Stimulated activated CD8-positive, alpha-beta memory T cell treated with anti-CD3 and anti-CD28 coated beads, Interleukin-4, amount 100 ng/mL, for 48 hours (primary cell): ENCODE measurements at regions not wholly inside any gene's neighbourhood (a gene's known extent, or its start where the extent isn't known, plus 50 kb on each side); places are given as distances from the start of the nearest gene placed in this dataset.

Experiments
- DNase-seq: peaks from one replicate; pipeline ENCODE4 v3.0.0-alpha.2; 2020

DNA sequence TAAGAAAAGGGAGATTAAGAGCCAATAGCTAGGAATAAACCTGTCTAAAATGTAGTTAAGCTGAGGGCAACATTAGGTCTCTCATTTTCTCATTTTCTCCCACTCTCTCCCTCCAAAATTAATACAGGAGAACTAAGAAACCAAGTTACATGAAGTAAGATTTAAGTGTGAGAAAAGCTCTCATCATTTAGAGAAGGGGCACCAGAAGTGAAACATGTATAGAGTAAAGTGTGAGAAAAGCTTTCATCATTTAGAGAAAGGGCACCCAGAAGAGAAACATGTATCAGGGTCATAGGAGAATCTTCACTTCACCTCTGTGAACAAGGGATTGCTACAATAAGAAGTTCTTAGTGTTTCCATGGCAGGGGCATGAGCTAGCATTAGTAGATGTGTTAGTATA lies 132.4 kb upstream of the CNTN1 start:
- DNase-seq: no peak

DNA sequence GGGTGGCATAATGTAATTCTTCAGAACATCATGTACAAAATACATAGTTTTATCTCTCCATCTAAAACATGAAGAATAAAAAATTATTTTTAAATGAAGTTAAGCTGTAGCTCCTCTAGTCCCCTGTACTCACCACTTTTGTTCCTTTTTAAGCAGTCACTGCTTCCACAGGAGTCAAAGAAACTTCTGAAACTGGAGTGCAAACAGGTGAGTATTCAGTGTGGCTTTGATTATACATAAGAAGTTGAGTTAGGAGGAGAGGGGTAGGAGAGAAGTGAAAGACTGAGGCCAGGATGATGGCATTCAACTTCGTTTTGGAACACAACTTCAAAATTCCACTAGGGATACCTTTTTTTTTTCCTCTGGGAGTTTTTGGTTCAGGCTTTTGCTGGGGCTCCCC lies 131.4 kb upstream of the CNTN1 start:
- DNase-seq: no peak

DNA sequence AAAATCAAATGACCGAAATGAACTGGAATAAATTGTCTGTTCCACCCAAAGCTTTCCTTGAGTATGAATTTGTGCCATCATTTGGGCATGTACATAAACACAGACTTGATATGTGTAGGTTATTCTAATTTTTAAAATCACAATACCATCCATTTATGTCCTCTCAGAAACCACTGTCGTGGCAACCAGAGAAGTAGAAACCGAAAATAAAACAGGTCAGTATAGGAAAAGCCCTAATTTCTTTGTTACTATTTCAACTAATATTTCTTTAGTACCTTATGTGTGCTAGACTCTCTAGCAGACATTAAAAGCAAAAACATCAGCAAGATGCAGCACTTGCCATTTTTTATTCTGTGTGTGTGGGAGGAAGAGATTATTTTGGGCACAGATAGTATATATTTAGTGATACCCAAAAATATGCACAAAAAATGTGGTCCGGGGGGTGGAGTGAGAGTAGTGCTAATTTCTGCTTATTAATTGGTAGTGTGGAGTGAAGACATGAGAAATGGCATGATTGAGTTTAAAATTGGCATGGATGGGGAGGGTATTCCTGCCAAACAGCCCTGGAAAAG lies 130.8 kb upstream of the CNTN1 start:
- no peak for DNase-seq

DNA sequence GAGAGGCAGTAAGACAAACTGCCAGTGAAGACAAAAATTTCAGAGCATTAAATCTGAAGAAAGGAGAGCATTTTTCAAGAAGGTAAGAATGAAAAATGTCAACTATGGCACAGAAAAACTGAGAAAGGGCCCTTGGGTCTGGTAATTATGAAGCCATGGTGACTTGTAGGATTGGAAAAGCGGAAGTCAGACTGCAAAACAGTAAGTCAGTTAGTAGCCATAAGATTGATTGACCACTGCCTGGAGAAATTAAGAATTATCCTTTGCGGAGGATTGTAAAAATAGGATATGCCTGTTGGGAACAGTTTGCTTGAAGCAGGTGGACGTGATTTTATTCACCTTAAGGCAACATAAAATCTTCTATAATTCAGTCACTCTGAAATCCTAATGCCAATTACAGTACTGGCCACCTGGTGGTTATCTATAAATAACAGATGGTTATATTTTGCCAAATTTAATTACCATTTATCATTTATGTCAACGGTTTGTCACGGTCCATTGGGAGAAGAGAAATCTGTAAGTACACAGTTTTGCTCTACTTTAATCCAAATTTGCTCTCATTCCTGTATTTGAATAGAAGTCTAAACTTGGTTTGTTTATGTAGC lies 127.1 kb upstream of the CNTN1 start:
- DNase-seq: no peak

DNA sequence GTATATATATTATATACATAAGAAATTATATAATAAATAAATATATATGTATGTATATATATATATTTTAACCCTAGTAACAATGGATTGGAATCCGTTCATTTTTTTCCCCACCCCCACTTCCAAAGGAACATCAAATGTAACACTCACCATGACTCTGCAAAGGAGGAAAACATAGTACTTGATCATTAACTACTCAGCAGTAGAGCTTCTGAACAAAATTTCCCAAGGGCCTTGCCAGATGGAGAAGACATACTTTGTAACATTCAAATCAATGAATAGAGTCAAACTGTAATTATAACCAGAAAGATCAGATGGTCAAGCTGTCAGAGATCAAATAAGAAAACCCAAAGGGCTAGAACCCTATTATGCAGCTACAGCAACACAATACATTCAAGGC lies 126.0 kb upstream of the CNTN1 start:
- DNase-seq: no peak

DNA sequence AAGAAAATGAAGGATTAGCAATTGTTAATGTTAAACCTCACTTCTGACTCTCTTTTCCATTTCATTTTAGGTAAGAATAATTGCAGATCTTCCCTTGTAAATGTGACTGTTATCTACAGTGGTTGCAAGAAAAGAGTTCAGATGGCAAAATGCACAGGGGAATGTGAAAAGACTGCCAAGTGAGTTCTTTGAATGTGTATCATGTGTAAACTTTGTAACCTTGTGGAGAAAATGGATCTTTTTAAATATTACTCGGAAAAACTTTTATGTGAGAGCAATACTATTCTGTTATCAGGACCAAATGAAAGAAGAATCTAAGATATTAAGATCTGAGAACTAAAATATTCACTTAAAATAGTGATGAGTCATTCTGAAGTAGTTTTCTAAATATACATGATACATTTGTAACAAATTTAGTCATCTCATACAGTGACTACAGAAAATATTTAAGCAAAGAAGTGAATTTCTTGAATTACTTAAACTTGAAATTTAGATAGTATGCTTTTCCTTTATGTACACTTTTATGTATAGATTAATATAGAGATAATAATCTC lies 122.5 kb upstream of the CNTN1 start:
- no peak for DNase-seq

DNA sequence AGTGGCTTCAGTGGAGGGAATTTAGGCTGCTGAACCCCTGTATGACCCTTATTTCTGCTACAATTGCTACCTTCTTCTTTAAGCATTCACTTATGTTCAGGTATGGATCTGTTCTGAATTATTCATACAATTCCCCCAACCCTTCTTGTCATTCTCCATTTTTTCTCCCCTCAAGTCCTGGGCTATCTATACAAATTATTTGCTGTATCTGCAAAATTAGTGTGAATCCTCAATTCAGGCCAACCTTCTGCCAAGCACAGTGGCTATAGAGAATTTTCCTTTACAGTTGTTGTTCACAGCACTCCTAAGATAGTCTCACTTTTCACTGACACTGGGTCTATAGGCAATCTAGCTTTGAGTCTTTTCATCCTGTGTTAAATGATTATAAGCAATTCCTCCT lies 119.2 kb upstream of the CNTN1 start:
- DNase-seq: no peak

DNA sequence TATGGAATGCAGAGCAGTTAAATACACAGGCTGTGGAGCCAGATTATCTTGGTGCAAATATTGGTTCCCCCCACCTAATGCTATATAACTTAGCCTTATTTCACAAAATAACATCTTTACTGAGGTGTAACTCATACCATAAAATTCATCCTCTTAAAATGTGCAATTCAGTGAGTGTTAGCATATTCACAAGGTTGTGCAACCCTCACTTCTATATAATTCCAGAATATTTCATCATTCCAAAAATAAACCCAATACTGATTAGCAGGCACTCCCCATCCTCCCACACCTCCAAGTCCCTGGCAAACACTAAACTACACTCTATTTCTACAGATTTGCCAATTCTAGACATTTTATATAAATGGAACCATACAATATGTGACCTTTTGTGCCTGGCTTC lies 116.3 kb upstream of the CNTN1 start:
- DNase-seq: no peak

DNA sequence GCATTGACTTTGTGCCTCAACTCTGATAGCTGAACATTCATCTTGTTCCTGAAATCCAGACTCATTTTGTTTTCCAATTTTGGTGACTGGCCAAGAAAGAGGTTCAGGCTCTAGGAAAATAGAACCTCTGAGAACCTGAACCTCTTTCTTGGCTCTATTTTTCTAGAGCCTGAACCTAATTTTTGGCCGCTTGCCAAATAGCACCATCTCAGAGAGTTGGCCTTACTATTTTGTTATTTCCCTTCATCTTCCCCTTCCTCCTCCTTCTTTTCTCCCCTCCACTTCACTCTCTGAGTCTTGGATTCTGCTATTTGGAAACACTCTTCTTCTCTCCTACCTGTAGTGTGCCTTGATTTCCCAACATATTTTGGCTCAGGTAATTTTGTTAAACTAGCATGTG lies 114.4 kb upstream of the CNTN1 start:
- DNase-seq: no peak

DNA sequence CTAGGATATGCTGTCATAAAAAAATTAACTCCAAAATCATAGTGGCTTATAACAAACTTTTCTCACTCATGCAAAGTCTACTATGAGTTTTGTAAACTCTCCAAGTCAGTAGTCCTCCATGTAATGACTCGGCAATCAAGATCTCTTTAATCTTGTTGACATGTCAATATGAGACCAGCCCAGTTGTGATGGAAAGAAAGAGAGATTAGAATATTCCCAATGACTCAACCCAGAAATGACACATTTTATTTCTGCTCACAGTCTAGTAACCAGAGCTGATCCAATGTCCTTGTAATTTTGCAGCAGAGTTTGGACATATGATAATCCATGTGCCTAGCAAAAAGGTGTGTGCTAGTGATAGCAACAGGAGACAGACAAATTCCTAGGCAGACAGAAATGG lies 112.6 kb upstream of the CNTN1 start:
- DNase-seq: no peak

DNA sequence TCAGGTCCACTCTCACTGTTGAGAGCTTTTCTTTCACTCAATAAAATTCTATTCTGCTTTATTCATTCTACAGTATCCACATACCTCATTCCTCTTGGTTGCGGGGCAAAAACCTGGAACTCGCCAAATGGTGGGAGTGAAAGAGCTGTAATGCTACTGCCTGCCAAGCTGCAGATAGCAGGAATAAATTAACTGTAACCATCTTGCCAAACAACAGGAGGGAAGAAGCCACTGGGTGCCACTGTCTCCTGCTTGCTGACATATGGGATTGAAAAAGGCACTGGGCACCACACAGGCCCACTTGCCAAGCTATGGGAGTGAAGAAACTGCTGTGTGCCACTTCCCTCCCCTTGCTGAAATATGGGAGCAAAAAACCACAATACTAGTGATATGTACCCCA lies 111.9 kb upstream of the CNTN1 start:
- DNase-seq: no peak

DNA sequence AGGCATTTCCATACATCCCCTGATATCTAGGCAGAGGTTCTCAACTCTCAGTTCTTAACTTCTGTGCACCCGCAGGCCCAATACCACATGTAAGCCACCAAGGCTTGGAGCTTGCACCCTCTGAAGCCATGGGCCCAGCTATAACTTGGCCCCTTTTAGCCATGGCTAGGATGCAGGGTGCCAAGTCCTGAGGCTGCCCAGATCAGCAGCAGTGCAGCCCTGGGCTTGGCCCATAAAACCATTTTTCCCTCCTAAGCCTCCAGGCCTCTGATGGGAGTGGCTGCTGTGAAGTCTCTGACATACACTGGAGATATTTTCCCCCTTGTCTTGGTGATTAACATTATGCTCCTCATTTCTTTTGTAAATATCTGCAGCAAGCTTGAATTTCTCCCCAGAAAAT lies 110.3 kb upstream of the CNTN1 start:
- DNase-seq: no peak

DNA sequence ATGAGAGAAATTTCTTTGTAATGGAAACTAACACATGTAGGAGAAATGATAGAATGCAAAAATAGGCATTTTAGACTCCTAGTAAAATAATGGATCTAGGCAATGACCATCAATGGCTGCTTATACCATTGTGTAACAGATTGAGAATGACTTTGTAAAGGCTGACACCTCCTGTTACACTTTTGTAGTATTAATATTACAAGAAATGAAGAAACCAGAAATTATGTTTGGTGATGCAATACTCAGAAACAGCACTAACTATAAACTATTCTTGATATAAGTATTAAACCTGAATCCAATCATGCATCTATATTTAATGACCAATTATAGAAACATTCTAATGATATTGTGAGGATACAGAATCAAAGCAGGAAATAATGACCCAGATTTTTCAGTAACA lies 108.5 kb upstream of the CNTN1 start:
- no peak for DNase-seq

DNA sequence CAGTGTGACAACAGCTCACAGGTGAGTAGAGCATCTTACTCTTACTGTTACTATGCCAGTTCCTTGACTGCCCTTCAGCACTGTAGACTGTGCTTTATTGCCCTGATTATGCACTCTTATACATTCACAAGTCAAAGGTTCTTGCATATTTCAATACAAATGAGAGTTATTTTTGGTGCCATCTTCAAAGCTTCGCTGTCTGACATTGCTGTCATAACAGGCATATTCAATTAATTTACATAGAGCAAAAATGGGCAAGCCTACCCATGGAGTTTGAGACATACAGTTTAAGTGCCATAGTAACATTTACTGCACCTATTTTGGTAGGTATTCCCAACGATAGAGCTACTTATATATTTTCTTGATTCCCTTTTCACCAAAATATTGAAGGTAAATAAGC lies 107.5 kb upstream of the CNTN1 start:
- no peak for DNase-seq

DNA sequence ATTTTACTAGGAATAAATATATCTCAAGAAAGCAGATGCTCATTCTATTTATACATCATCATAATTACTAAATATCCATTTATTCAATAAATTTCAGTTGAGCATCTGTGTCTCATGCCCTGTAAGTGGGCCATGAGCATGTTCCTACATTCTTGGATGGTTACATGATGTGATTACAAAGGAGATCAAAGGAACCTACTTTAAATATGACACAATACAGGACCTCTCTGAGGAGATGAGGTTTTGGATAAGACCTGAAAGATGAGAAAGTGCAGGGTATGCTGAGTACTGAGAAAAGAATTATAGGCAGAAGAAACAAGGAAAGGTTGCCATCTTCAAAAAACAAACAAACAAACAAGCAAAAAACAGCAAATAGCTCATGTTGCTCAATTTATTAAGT lies 105.4 kb upstream of the CNTN1 start:
- no peak for DNase-seq

DNA sequence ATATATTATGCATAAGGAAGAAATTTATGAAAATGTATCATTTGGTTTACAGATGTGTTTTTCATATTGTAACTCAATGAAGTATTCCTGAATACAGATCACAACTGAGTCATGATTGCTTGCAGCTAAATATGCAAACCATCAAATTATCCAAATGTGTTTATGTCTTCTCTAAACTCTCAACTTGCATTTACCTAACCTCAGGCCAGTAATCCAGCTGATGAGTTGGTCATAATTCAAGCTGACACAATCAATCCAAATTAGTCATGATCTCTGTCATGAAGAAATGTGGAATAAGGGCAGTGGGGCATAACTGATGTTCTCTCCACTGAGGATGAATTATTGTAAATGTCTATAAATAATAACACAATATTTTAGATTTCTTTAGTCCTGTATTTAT lies 104.8 kb upstream of the CNTN1 start:
- no peak for DNase-seq

DNA sequence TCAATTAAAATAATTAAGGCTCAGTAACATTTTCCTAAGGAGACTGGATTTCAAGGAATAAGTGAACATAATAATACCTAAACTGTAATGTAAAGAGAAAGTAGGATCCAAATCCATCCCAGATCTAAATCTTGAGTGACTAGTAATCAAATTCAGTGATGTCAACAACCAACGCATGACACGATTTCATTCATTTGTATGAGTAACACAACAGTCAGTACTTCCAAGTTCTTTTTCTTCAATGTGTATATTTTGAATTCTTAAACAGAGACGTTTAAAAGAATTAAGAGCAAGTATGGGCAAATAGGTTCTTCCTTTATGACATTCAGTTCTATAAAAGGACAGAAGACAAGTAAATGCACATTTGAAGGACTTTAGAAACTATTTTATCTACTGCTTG lies 104.3 kb upstream of the CNTN1 start:
- no peak for DNase-seq

DNA sequence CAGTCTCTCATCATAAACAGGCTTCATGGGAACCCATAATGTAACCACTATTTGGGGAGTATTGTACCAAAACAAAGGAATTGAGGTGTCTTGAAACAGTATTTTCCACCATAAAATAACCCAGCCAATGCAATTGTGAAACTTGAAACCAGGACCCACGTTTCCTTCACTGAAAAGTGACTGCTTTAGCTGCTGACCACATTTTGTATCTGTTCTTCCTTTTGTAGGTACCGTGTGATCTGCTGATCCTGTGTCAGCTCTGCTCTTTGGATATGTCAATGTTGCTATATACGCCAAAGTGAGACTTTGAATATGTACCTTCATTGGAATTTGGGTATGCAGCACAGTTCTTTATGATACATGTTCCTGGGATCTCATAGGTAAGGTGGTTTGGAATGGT lies 95.1 kb upstream of the CNTN1 start:
- no peak for DNase-seq

DNA sequence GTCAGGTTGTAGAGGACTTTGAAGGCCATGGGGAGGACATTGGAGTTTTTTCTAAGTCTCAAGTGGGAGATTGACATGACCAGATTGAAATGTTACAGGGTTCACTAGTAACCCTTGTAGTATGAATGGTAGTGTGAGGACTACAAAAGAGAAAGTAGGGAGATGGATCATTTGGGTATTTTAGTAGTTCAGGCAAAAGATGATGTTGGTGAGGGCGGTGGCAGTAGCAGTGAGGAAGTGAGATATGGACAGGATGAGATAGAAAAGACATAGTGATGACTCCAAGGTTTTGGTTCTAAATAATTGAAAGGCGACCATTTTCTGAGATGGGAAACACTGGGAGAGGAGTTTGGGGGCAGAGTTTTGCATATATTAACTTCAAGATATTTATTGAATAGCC lies 94.2 kb upstream of the CNTN1 start:
- DNase-seq: no peak

DNA sequence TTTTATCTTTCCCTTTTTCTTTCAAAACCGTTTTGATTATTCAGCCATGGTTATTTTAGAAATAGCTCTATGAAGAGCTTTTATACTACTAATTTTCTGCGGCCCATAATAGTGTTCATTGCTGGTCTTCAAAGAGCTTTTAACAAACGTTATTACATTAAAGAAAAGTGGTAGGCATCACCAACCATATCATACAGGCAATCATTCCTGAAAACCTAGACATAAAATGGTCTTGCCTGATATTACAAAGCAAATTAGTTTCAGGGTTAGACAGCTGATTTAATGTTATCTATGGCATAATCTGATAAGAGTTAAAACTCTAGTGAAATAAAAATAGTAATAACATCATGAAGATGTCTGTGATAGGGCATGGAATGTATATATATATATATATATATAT lies 89.7 kb upstream of the CNTN1 start:
- DNase-seq: no peak

DNA sequence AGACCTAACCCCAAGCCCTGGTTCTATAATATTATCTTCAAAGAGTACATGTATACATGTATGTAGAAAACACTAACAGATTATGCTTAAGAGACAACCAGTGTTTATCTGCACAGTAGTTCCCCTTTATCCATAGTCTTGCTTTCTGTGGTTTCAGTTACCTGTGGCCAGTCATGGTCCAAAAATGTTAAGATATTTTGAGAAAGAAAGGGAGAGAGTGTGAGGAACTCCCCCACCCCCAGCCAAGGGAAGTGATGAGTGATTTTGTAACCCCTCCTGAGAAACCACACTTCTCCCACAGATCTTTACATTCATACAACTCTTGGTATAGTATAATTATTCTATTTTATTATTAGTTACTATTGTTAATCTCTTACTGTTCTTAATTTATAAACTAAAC lies 77.3 kb upstream of the CNTN1 start:
- no peak for DNase-seq

DNA sequence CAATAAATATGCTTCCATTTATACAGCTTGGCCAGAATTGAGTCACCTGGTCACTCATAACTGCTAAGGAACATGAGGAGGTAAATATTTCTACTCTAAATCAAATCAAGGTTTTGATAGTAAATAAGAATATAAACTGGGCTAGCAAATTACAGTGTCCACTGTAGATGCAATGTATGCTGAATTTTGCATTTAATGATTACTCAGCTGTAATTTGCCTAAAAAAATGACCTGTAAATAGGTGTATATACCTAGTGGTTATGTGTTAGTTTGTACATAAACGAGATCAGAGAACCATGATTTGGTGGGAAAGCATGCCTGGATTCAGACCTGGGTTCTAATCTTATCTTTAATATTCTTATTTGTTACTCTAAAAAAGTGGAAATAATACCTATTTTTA lies 76.6 kb upstream of the CNTN1 start:
- no peak for DNase-seq

DNA sequence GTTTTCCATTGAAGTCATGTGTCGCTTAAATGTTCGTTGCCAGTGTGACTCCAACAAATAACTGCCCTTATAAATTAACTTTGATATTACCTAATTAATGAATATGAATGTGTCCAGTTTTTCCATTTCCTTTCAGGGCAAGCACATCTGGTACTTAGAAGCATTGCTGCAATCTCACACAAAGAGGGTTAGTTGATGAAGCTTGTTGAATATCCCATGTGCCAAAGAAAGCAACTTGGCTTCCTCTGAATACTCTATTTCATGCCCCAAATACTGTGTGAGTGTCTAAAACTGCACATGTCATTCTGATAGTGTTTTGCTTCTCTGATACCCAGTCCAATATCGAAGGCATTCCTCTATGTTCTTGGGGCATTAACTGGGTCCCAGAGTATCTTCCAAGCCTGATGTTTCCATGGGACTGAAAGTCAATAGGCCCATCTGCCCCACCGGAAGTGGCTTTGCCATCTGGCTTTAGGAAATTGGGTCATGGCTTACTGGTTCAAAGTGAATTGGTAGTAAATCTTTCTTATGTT lies 75.8 kb upstream of the CNTN1 start:
- DNase-seq: no peak

DNA sequence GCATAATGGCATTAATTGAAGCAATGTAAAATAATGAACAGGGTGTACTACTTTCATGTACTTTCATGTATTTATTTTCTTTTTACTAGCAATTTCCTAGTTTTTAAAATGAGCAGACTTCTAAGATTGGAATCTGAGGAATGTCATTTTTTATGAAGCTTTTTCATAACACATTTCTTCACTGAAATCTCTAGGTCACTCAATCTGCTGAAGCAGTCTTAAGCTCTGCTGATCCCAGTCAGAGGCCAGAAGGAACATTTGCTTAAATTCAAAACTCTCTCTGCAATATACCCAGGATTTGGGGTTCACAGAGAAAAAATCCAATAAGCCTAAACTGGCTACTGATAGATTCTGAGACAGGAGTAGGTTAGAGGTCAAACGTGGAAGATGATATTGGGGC lies 73.6 kb upstream of the CNTN1 start:
- no peak for DNase-seq

DNA sequence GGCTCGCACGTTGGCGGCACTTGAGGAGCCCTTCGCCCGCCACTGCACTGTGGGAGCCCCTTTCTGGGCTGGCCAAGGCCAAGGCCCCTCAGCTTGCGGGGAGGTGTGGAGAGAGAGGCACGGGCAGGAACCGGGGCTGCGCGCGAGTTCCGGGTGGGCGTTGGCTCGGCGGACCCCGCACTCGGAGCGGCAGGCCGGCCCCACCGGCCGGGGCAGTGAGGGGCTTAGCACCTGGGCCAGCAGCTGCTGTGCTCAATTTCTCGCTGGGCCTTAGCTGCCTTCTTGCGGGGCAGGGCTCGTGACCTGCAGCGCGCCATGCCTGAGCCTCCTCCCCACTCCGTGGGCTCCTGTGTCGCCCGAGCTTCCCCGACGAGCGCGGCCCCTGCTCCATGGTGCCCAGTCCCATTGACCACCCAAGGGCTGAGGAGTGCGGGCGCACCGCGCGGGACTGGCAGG lies 71.6 kb upstream of the CNTN1 start:
- no peak for DNase-seq
